GM23338 (cell line): ENCODE measurements at regions not wholly inside any gene's neighbourhood (a gene's known extent, or its start where the extent isn't known, plus 50 kb on each side); places are given as distances from the start of the nearest gene placed in this dataset.

Experiments used
- CREB1 ChIP-seq: fragments of 250-450 bp; sonication (Bioruptor Pico); IDR thresholded peaks from 2 replicates; pipeline ENCODE4 v1.5.0; 2020; ENCODE audit warnings: low read depth, mild to moderate bottlenecking, moderate library complexity
- CTCF ChIP-seq, 2 experiments: fragments of 200-600 bp in 1 of 2; sonication (generic) in 1 of 2; conservative IDR thresholded peaks; 2 replicates each; pipeline versions ENCODE4 v1.5.1 to v1.6.1; 2016 to 2017; ENCODE audit warnings: antibody characterized with exemption in 2 of 2, low read depth in 2 of 2, mild to moderate bottlenecking in 2 of 2, moderate library complexity in 1 of 2
- EZH2 ChIP-seq: fragments of 200-600 bp; sonication (generic); IDR thresholded peaks from one replicate; pipeline ENCODE4 v1.8.0; 2017; ENCODE audit warnings: antibody characterized with exemption, mild to moderate bottlenecking, low read depth; ENCODE audit not compliant: unreplicated experiment
- EZH2phosphoT487 ChIP-seq: fragments of 200-600 bp; sonication (generic); IDR thresholded peaks from one replicate; pipeline ENCODE4 v1.8.1; 2018; ENCODE audit warnings: antibody characterized with exemption; ENCODE audit not compliant: unreplicated experiment
- JUNB ChIP-seq: IDR thresholded peaks from one replicate; pipeline ENCODE4 v1.6.1; 2016; ENCODE audit warnings: antibody characterized with exemption; ENCODE audit not compliant: unreplicated experiment
- NANOG ChIP-seq: IDR thresholded peaks from 2 replicates; pipeline ENCODE4 v1.6.1; 2016; ENCODE audit warnings: antibody characterized with exemption, borderline replicate concordance
- POLR2AphosphoS5 ChIP-seq: IDR thresholded peaks from 2 replicates; pipeline ENCODE4 v1.6.1; 2016; ENCODE audit warnings: antibody characterized with exemption, low read depth
- REST ChIP-seq: IDR thresholded peaks from one replicate; pipeline ENCODE4 v1.6.1; 2018; ENCODE audit warnings: antibody characterized with exemption; ENCODE audit not compliant: unreplicated experiment
- ZNF331 ChIP-seq: fragments of 250-450 bp; sonication (Bioruptor Pico); IDR thresholded peaks from 2 replicates; pipeline ENCODE4 v1.5.0; 2020; ENCODE audit warnings: low read depth, mild to moderate bottlenecking, moderate library complexity

- TF ChIP-seq CTCF (conservative IDR thresholded peaks at IDR 0.05; ENCODE audit: low read depth in 2 of 2): no peak
- TF ChIP-seq CREB1 (CRISPR knock-in tag): no peak
- no peak for TF ChIP-seq EZH2phosphoT487
- TF ChIP-seq REST: no peak
- no peak for TF ChIP-seq POLR2AphosphoS5
- TF ChIP-seq EZH2: no peak
- TF ChIP-seq ZNF331 (CRISPR knock-in tag): no peak
- TF ChIP-seq NANOG: no peak
- TF ChIP-seq JUNB: no peak
Observed at GRCh38 chr3:40853474-40853873, 328.7 kb downstream of the ZNF621 start.
